ENCODE measurements at regions not wholly inside any gene's neighbourhood (a gene's known extent, or its start where the extent isn't known, plus 50 kb on each side); places are given as distances from the start of the nearest gene placed in this dataset.
"Not testable (repeated sequence)": the region's sequence is repeated elsewhere in the genome, so short reads cannot be mapped to it uniquely, and the experiment has no call there.

- Histone ChIP-seq H3K4me3 (ENCODE audit: low read depth, low read length, poor library complexity, severe bottlenecking) (no peak overlapping the region), H3F3A (ENCODE audit: insufficient read depth, low read length) (no peaks in the 10 kb centered on the region), H2AFZ (ENCODE audit: low read length) (no peak overlapping the region), H3K9me2 (ENCODE audit: low read depth, low read length) (no peaks in the 10 kb centered on the region), H3K27me3 (ENCODE audit: insufficient read depth, low read length) (no peaks in the 10 kb centered on the region), H3K9me3 (ENCODE audit: low read length) (no peaks in the 10 kb centered on the region), H3K4me1 (ENCODE audit: insufficient read depth, low read length, severe bottlenecking) (no peaks in the 10 kb centered on the region), H3K27ac (ENCODE audit: low read depth, low read length, poor library complexity, severe bottlenecking) (no peak overlapping the region), H3K4me2 (ENCODE audit: low read length) (no peak overlapping the region), H3K36me3 (ENCODE audit: insufficient read depth, low read length) (no peaks in the 10 kb centered on the region), H3K9ac (ENCODE audit: low read length) (no peak overlapping the region), H4K20me1 (ENCODE audit: insufficient read depth, low read length) (no peaks in the 10 kb centered on the region), H3K79me2 (ENCODE audit: insufficient read depth, low read length) (no peaks in the 10 kb centered on the region)
- TF ChIP-seq EZH2 (IDR thresholded peaks at IDR 0.05; ENCODE audit: borderline replicate concordance, low read length) (no peak), CTCF (IDR thresholded peaks at IDR 0.05; ENCODE audit: low read length) (no peak)
These were observed 226.3 kb upstream of the USP24 start for GRCh38 chr1:55441489-55441888.

GRCh38 chr1:55437692-55438091, 222.5 kb upstream of the USP24 start:
- no peak overlapping the region for H3K9ac ChIP-seq (ENCODE audit: low read length)

GRCh38 chr1:55430720-55431119, 215.6 kb upstream of the USP24 start:
- not testable (repeated sequence) for H4K20me1 ChIP-seq (ENCODE audit: insufficient read depth, low read length); H3K27me3 ChIP-seq (ENCODE audit: insufficient read depth, low read length); H2AFZ ChIP-seq (ENCODE audit: low read length); H3K36me3 ChIP-seq (ENCODE audit: insufficient read depth, low read length); H3K4me3 ChIP-seq (ENCODE audit: low read depth, low read length, poor library complexity, severe bottlenecking); H3K4me2 ChIP-seq (ENCODE audit: low read length); H3K9me3 ChIP-seq (ENCODE audit: low read length); H3K4me1 ChIP-seq (ENCODE audit: insufficient read depth, low read length, severe bottlenecking); H3K27ac ChIP-seq (ENCODE audit: low read depth, low read length, poor library complexity, severe bottlenecking); H3K9ac ChIP-seq (ENCODE audit: low read length); H3K79me2 ChIP-seq (ENCODE audit: insufficient read depth, low read length); H3K9me2 ChIP-seq (ENCODE audit: low read depth, low read length); H3F3A ChIP-seq (ENCODE audit: insufficient read depth, low read length)

More at GRCh38 chr1:55437692-55438091, 222.5 kb upstream of the USP24 start:
- Histone ChIP-seq H4K20me1 (ENCODE audit: insufficient read depth, low read length) (no peaks in the 10 kb centered on the region), H3K27ac (ENCODE audit: low read depth, low read length, poor library complexity, severe bottlenecking) (no peak overlapping the region), H3K79me2 (ENCODE audit: insufficient read depth, low read length) (no peaks in the 10 kb centered on the region), H3K27me3 (ENCODE audit: insufficient read depth, low read length) (no peaks in the 10 kb centered on the region), H3F3A (ENCODE audit: insufficient read depth, low read length) (no peaks in the 10 kb centered on the region), H3K9me2 (ENCODE audit: low read depth, low read length) (no peaks in the 10 kb centered on the region), H3K36me3 (ENCODE audit: insufficient read depth, low read length) (no peaks in the 10 kb centered on the region), H2AFZ (ENCODE audit: low read length) (no peak overlapping the region), H3K4me3 (ENCODE audit: low read depth, low read length, poor library complexity, severe bottlenecking) (no peak overlapping the region), H3K4me1 (ENCODE audit: insufficient read depth, low read length, severe bottlenecking) (no peaks in the 10 kb centered on the region), H3K9me3 (ENCODE audit: low read length) (no peaks in the 10 kb centered on the region), H3K4me2 (ENCODE audit: low read length) (no peak overlapping the region)
- TF ChIP-seq EZH2 (IDR thresholded peaks at IDR 0.05; ENCODE audit: borderline replicate concordance, low read length) (no peak), CTCF (IDR thresholded peaks at IDR 0.05; ENCODE audit: low read length) (no peak)

GRCh38 chr1:55430206-55430605, 215.0 kb upstream of the USP24 start:
- not testable (repeated sequence) for H3K9ac ChIP-seq (ENCODE audit: low read length); H3K4me3 ChIP-seq (ENCODE audit: low read depth, low read length, poor library complexity, severe bottlenecking); H3K79me2 ChIP-seq (ENCODE audit: insufficient read depth, low read length); H3K4me2 ChIP-seq (ENCODE audit: low read length); H3K9me2 ChIP-seq (ENCODE audit: low read depth, low read length); H3K4me1 ChIP-seq (ENCODE audit: insufficient read depth, low read length, severe bottlenecking); H3K36me3 ChIP-seq (ENCODE audit: insufficient read depth, low read length); H3K27me3 ChIP-seq (ENCODE audit: insufficient read depth, low read length); H3K27ac ChIP-seq (ENCODE audit: low read depth, low read length, poor library complexity, severe bottlenecking); H4K20me1 ChIP-seq (ENCODE audit: insufficient read depth, low read length); H3K9me3 ChIP-seq (ENCODE audit: low read length); H2AFZ ChIP-seq (ENCODE audit: low read length); H3F3A ChIP-seq (ENCODE audit: insufficient read depth, low read length)
